GM12874 (cell line): ENCODE measurements at regions not wholly inside any gene's neighbourhood (a gene's known extent, or its start where the extent isn't known, plus 50 kb on each side); places are given as distances from the start of the nearest gene placed in this dataset.

Experiments used
- TF ChIP-seq, protein P1 (sequence below): IDR thresholded peaks from 2 replicates; pipeline ENCODE4 v1.5.1; 2011; ENCODE audit warnings: low read depth, mild to moderate bottlenecking, control low read depth, low read length, moderate library complexity; ENCODE audit not compliant: insufficient read depth

DNA sequence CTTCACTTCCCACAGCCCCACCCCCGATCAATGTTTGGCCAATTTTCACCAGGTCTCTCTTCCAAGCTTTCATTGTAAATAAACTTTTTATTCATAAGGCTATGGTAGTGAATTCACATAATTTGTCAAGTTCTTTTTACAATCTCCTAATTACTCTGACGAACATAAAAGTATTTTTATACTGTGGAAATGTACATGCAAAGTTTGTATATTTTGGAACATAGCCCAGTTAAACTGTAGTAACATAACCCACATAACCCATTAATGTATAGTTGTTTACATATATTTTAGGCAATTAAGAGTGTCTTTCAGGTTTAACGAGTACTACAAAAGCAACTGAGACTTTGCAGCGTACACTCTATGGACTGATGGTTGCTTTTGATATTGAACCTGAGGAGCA, 228.3 kb upstream of the ERBB4 start:
- TF ChIP-seq, protein P1, sequence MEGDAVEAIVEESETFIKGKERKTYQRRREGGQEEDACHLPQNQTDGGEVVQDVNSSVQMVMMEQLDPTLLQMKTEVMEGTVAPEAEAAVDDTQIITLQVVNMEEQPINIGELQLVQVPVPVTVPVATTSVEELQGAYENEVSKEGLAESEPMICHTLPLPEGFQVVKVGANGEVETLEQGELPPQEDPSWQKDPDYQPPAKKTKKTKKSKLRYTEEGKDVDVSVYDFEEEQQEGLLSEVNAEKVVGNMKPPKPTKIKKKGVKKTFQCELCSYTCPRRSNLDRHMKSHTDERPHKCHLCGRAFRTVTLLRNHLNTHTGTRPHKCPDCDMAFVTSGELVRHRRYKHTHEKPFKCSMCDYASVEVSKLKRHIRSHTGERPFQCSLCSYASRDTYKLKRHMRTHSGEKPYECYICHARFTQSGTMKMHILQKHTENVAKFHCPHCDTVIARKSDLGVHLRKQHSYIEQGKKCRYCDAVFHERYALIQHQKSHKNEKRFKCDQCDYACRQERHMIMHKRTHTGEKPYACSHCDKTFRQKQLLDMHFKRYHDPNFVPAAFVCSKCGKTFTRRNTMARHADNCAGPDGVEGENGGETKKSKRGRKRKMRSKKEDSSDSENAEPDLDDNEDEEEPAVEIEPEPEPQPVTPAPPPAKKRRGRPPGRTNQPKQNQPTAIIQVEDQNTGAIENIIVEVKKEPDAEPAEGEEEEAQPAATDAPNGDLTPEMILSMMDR, result no peak

DNA sequence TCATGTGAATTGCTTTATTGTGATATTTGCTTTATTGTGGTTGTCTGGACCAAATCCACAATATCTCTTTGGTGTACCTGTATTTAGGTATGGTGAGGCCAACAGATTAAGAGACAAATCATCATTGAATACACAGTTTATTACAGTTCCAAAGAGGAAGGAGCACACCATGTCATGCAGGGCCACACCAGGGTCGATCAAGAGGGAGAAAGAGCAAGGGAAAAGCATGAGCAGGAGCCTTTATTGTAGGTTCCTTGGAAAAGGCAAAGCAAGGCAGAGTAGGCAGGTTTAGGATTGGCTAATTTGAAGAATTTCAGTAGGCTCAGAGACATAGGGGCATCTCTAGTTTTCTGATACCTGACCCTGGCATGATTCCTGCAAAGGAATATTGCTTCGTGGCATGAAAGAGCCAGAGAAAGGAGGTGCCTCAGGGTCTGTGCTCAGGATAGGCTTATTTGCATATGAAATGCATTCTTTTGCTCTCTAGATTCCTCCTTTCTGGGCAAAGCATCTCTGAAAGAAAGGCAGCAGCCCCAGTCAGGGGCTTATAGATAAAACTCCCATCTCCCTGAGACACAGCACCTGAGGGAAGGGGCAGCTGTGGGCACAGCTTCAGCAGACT, 214.2 kb upstream of the ERBB4 start:
- TF ChIP-seq, protein P1, result no peak

DNA sequence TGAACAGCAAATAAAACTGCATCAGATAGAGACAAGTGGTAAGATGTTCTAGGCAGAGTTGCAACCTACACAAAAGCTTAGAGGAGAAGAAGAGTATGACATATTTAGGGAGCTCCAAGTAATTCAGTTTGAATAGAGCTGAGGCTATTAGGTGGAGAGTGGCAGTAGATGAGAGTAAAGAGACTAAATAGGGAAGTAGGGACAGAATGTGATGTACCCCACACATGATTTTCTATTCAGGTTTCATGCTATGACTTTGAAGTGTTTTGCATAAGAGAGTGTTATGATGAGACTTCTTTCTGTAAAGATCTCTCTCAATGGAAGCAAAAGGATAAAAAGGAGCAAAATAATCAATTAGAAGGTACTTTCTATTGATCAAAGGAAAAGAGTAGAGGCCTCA, 206.8 kb upstream of the ERBB4 start:
- TF ChIP-seq, protein P1, result no peak

DNA sequence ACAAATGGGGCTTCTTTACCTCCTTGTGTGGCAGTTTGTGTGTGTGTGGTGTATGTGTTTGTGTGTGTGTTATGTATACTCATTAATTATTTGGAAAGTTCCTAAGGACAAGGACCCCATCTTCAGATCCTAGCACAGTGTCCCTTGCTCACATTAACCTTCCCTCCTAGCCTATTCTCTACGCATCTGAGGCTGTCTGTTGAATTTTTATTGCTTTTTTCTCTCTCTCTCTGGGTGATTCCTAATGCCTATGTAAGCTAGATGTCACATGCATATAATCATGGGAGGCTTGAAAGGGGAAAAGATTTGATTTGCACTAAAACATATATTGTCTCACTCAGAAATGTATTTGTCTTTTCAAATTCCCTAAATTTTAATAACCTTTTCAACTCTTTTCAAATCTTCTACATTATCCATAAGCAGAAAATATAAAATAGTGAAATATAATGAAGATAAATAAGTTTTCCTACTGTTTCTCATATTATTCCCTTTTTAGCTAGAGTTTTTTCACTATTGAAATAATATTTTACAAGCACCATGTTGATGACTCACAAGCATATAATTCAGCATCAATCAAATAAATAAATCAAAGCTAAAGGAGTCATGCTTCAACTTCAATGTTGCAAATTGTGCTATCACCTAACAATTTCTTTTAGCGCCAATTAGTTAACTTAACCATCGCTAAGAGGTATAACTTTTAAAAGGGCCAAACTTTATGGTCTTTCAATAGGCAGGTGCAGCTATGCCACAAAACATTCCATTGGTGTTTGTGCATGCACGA, 199.0 kb upstream of the ERBB4 start:
- TF ChIP-seq, protein P1, result no peak

DNA sequence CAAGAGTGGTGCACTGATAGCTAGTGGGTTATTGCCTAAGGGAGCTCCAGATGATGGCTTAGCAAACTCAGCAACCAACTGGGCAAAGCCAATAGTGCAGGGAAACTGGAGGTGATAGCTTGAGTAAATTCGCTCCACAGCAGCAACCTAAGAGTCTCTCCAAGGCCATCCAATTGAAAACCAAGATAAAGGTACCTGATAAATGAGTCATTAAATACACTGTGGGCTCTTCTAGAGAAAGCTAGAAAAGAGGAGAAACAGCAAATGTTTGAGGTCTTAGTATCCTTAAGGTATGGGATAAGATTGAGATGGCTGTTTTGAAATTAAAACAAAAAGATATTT, 197.8 kb upstream of the ERBB4 start:
- TF ChIP-seq, protein P1, result no peak

DNA sequence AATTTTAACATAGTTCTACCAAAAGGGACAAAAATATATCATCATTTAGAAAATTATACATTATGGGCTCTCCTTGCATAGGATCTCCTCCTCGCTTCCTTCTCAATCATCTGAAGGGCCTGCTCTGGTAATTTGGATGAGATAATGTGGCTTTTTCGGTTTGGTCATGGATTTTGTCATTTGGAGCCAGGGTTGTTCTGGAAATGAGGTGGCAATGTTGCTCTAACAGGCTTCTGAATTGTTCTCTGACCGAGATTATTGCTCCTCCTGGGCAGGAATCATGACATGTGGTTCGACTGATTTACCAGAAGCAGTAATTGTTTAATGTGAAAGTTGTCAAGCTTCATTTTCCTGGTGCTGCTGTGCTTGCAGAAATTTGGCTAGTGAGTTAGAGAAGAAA, 194.7 kb upstream of the ERBB4 start:
- TF ChIP-seq, protein P1, result no peak

DNA sequence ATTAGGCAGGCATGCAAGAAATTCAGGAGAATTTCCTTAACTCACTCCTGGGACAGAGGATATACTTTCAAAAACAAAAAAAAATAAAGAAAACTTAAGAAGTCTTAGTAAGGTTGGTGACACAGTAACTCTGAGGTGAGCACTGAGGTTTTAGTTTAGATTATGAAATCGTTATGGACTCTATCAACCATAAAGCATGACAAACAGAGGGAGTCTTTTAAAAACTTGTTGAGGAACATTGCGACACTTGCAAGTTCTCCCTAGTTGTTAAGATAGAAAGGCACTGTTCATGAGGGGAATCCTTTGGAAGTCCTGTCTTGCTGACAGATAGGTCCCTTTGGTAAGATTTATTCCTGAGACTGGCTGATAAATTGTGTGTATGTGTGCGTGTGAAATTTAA, 194.3 kb upstream of the ERBB4 start:
- TF ChIP-seq, protein P1, result no peak
